IMR-90 (cell line): ENCODE measurements at regions not wholly inside any gene's neighbourhood (a gene's known extent, or its start where the extent isn't known, plus 50 kb on each side); places are given as distances from the start of the nearest gene placed in this dataset.
A peak's percentile ranks its signal among the peaks of the same experiment; 100 is the strongest.

ENCODE experiments used
- ATAC-seq: fragments of 200-7000 bp; cut with Tn5 transposase; 2 replicates; pipeline ENCODE4 v1.9.1; 2020; ENCODE audit warnings: low read depth, mild to moderate bottlenecking, moderate library complexity
- BruUV-seq: library from RNA; stranded (reverse); fragments of 400-500 nt; replicated peaks from 2 replicates; lab custom pipeline; 2021; lab: Mats Ljungman, UMichigan
- CTCF ChIA-PET: fragments of 300-600 bp; formaldehyde crosslinking; extraction: SDS; loops from one replicate; lab custom pipeline; 2021; ENCODE audit warnings: antibody characterized with exemption; lab: Yijun Ruan, JAX
- POLR2A ChIA-PET: fragments of 300-600 bp; sonication (Branson Sonifier 250); formaldehyde crosslinking; loops from one replicate; lab custom pipeline; 2022; ENCODE audit warnings: antibody characterized with exemption; ENCODE audit not compliant: unreplicated experiment; lab: Charles Lee
- DNase-seq: peaks from one replicate; pipeline ENCODE4 v3.0.0; 2013
- H2AFZ ChIP-seq: replicated peaks from 2 replicates; pipeline ENCODE3; 2013; ENCODE audit warnings: low read length, mild to moderate bottlenecking; ENCODE audit not compliant: poor library complexity
- H2AK5ac ChIP-seq: 2 replicates; pipeline ENCODE4 v1.6.1; 2013; ENCODE audit warnings: low read depth, low read length, inconsistent platforms
- H2AK9ac ChIP-seq: replicated peaks from 2 replicates; pipeline ENCODE3; 2013; ENCODE audit warnings: mild to moderate bottlenecking, low read depth, low read length, moderate library complexity; ENCODE audit not compliant: poor library complexity
- H2BK120ac ChIP-seq: 2 replicates; pipeline ENCODE4 v1.6.1; 2013; ENCODE audit warnings: low read depth, low read length, inconsistent platforms
- H2BK15ac ChIP-seq: 3 replicates; pipeline ENCODE4 v1.6.1; 2013; ENCODE audit warnings: low read depth, low read length, inconsistent platforms
- H2BK20ac ChIP-seq: 2 replicates; pipeline ENCODE4 v1.6.1; 2013; ENCODE audit warnings: low read depth, mild to moderate bottlenecking, inconsistent platforms, low read length, moderate library complexity
- H2BK5ac ChIP-seq: 2 replicates; pipeline ENCODE4 v1.6.1; 2013; ENCODE audit warnings: mild to moderate bottlenecking, low read depth, low read length, inconsistent platforms; ENCODE audit not compliant: poor library complexity, severe bottlenecking
- H3K14ac ChIP-seq: replicated peaks from 2 replicates; pipeline ENCODE4 v1.6.1; 2013; ENCODE audit warnings: low read depth, low read length, inconsistent platforms
- H3K18ac ChIP-seq: 2 replicates; pipeline ENCODE4 v1.6.1; 2013; ENCODE audit warnings: low read depth, low read length, control low read depth
- H3K23ac ChIP-seq: 2 replicates; pipeline ENCODE4 v1.6.1; 2013; ENCODE audit warnings: low read depth, low read length, inconsistent platforms
- H3K27ac ChIP-seq: 2 replicates; pipeline ENCODE4 v1.5.1; 2013; ENCODE audit warnings: mild to moderate bottlenecking, control low read depth, low read length; ENCODE audit not compliant: insufficient read depth
- H3K27me3 ChIP-seq: 2 replicates; pipeline ENCODE4 v1.6.1; 2013; ENCODE audit warnings: low read length; ENCODE audit not compliant: control insufficient read depth, insufficient read depth
- H3K36me3 ChIP-seq: 2 replicates; pipeline ENCODE4 v1.6.1; 2013; ENCODE audit warnings: low read length, mixed read lengths; ENCODE audit not compliant: control insufficient read depth, insufficient read depth
- H3K4ac ChIP-seq: 2 replicates; pipeline ENCODE4 v1.6.1; 2013; ENCODE audit warnings: low read depth, low read length, inconsistent platforms
- H3K4me1 ChIP-seq: 2 replicates; pipeline ENCODE4 v1.6.1; 2013; ENCODE audit warnings: low read length, mixed read lengths; ENCODE audit not compliant: control insufficient read depth, insufficient read depth
- H3K4me2 ChIP-seq: 2 replicates; pipeline ENCODE4 v1.6.1; 2013; ENCODE audit warnings: low read depth, mild to moderate bottlenecking, control low read depth, low read length, moderate library complexity
- H3K4me3 ChIP-seq: 2 replicates; pipeline ENCODE4 v1.5.1; 2013; ENCODE audit warnings: low read depth, mild to moderate bottlenecking, control low read depth, low read length, moderate library complexity; ENCODE audit not compliant: insufficient read depth
- H3K56ac ChIP-seq: 2 replicates; pipeline ENCODE4 v1.6.1; 2013; ENCODE audit warnings: low read length, inconsistent platforms; ENCODE audit not compliant: insufficient read depth; ENCODE audit errors: extremely low read depth
- H3K79me1 ChIP-seq, 2 experiments: 2 replicates each; pipeline ENCODE4 v1.6.1; 2013; ENCODE audit warnings: low read length in 2 of 2, inconsistent platforms in 1 of 2, low read depth in 1 of 2
- H3K9ac ChIP-seq: 2 replicates; pipeline ENCODE4 v1.6.1; 2013; ENCODE audit warnings: low read depth, low read length, control low read depth
- H3K9me1 ChIP-seq: 2 replicates; pipeline ENCODE4 v1.6.1; 2013; ENCODE audit warnings: low read length, inconsistent platforms; ENCODE audit not compliant: insufficient read depth
- H3K9me3 ChIP-seq: 2 replicates; pipeline ENCODE4 v1.6.1; 2013; ENCODE audit warnings: low read length; ENCODE audit not compliant: control insufficient read depth, insufficient read depth
- H4K20me1 ChIP-seq: 2 replicates; pipeline ENCODE4 v1.6.1; 2013; ENCODE audit warnings: low read length, inconsistent platforms; ENCODE audit not compliant: insufficient read depth
- H4K5ac ChIP-seq: 2 replicates; pipeline ENCODE4 v1.6.1; 2013; ENCODE audit warnings: mild to moderate bottlenecking, low read depth, low read length, control low read depth
- H4K8ac ChIP-seq, 2 experiments: 2 replicates each; pipeline ENCODE4 v1.6.1; 2013; ENCODE audit warnings: low read depth in 2 of 2, low read length in 2 of 2, control low read depth in 1 of 2, inconsistent platforms in 1 of 2
- H4K91ac ChIP-seq: 2 replicates; pipeline ENCODE4 v1.6.1; 2013; ENCODE audit warnings: low read depth, low read length, inconsistent platforms; ENCODE audit not compliant: insufficient read depth
- BHLHE40 ChIP-seq: fragments of 150-350 bp; IDR thresholded peaks from 2 replicates; pipeline ENCODE4 v1.6.1; 2016; ENCODE audit warnings: mild to moderate bottlenecking, low read depth, low read length
- CEBPB ChIP-seq: IDR thresholded peaks from 2 replicates; pipeline ENCODE4 v1.6.1; 2012; ENCODE audit warnings: low read depth, low read length, improper control_type of control experiment
- ELK1 ChIP-seq: fragments of 150-350 bp; IDR thresholded peaks from 2 replicates; pipeline ENCODE4 v1.6.1; 2016; ENCODE audit warnings: low read depth, mild to moderate bottlenecking, low read length, moderate library complexity, borderline replicate concordance
- MAZ ChIP-seq: IDR thresholded peaks from 2 replicates; pipeline ENCODE4 v1.6.1; 2012; ENCODE audit warnings: low read depth, mild to moderate bottlenecking, low read length, improper control_type of control experiment, moderate library complexity, borderline replicate concordance
- NFE2L2 ChIP-seq: fragments of 150-350 bp; IDR thresholded peaks from 2 replicates; pipeline ENCODE4 v1.6.1; 2016; ENCODE audit warnings: low read depth, mild to moderate bottlenecking, low read length
- POLR2A ChIP-seq: IDR thresholded peaks from 2 replicates; pipeline ENCODE4 v1.6.1; 2012; ENCODE audit warnings: mild to moderate bottlenecking, low read depth, low read length
- RCOR1 ChIP-seq: IDR thresholded peaks from 2 replicates; pipeline ENCODE4 v1.6.1; 2012; ENCODE audit warnings: mild to moderate bottlenecking, low read length, improper control_type of control experiment; ENCODE audit not compliant: insufficient replicate concordance
- SMC3 ChIP-seq: fragments of 150-350 bp; IDR thresholded peaks from 2 replicates; pipeline ENCODE4 v1.6.1; 2016; ENCODE audit warnings: low read depth, mild to moderate bottlenecking, antibody characterized with exemption, low read length, moderate library complexity
- USF2 ChIP-seq: fragments of 150-350 bp; IDR thresholded peaks from 2 replicates; pipeline ENCODE4 v1.6.1; 2017; ENCODE audit warnings: mild to moderate bottlenecking, antibody characterized with exemption, low read length, low read depth
- WGBS, 2 experiments: methylation state at CpG; one replicate each; pipeline versions ENCODE4 v1.1.5 to v1.1.7; 2013; ENCODE audit warnings: missing lambda C conversion rate in 2 of 2; ENCODE audit not compliant: insufficient read length in 1 of 2; ENCODE audit errors: extremely low coverage in 2 of 2; 5-methylcytosine and 5-hydroxymethylcytosine counted together
- dilution Hi-C: fragments of 300-500 bp; cut with HindIII; formaldehyde crosslinking; loops from one replicate; pipeline ENCODE4 v1.14.3; 2018; ENCODE audit warnings: low sequenced_read_pairs; ENCODE audit not compliant: unreplicated experiment
- in situ Hi-C: fragments of 300-500 bp; cut with MboI; formaldehyde crosslinking; loops from 3 replicates; pipeline ENCODE4 v1.14.3; 2019; ENCODE audit warnings: low sequenced_read_pairs, inconsistent platforms, mixed read lengths
- intact Hi-C: fragments of 100-400 bp; cut with micrococcal nuclease; formaldehyde crosslinking; loops from 2 replicates; pipeline ENCODE4 v1.10.0; 2022

- H2BK20ac ChIP-seq: 0 out of 2 replicates have a peak overlapping the region, but pooled peaks have one; percentile 1
- peak overlapping the region; percentile 71 for H3K18ac ChIP-seq
- TF ChIP-seq ELK1 (no peak), CEBPB (peak; percentile 48), BHLHE40 (peak; percentile 32; the same call in 1 of the 2 replicates), RCOR1 (no peak), SMC3 (peak; percentile 1; the same call in 1 of the 2 replicates), POLR2A (peak; percentile 98), MAZ (peak; percentile 50), USF2 (0 out of 2 replicates have a peak, but pooled peaks have one; percentile 3), NFE2L2 (no peak)
- no peaks in the 10 kb centered on the region for H3K27me3 ChIP-seq
- peak overlapping the region; percentile 98 for H4K5ac ChIP-seq
- DNase-seq: peak; percentile 99
- POLR2A ChIA-PET: interaction anchor here (0.6 kb wide), 1 partner anchor 102 kb away, joined by 5 read pairs; no protein-coding TSS in a partner anchor
- peak overlapping the region; percentile 30 for H2BK120ac ChIP-seq
- peak; percentile 99 for ATAC-seq
- H3K4me2 ChIP-seq: peak overlapping the region; percentile 88
- peak overlapping the region; percentile 85 for H3K9ac ChIP-seq
- H3K4ac ChIP-seq: peak overlapping the region; percentile 94
- H2BK5ac ChIP-seq: peak overlapping the region; percentile 91
- peak overlapping the region; percentile 92 for H2AFZ ChIP-seq
- dilution Hi-C loops (no loop called here), in situ Hi-C loops (no loop called here), intact Hi-C loops (no loop called here)
- no peaks in the 10 kb centered on the region for H3K36me3 ChIP-seq
- no peaks in the 10 kb centered on the region; the same call in 1 of the 2 replicates for H3K9me1 ChIP-seq
- H4K20me1 ChIP-seq: peaks cover 5% of the 10 kb centered on the region
- peak overlapping the region; percentile 95 for H2AK9ac ChIP-seq
- H2AK5ac ChIP-seq: peak overlapping the region; percentile 97
- 0 out of 2 replicates have a peak, but pooled peaks cover 2% of the 10 kb centered on the region for H3K4me1 ChIP-seq
- 6% methylated on average over 7 of the region's 70 CpGs; no CpG with 5 or more reads in 1 of the 2 experiments for WGBS, 2 experiments
- peaks cover 0 to 12% of the 10 kb centered on the region in 2 experiments; a peak in 1 of 4 replicates for H3K79me1 ChIP-seq
- peak overlapping the region; percentile 98 for H3K56ac ChIP-seq
- H4K8ac ChIP-seq: peak overlapping the region; percentile 98 to 99
- peak overlapping the region; percentile 93 for H2BK15ac ChIP-seq
- peak overlapping the region; percentile 90 for H3K27ac ChIP-seq
- peak overlapping the region; percentile 70 for H3K14ac ChIP-seq
- BruUV-seq: no TSS peak
- peak overlapping the region; percentile 96 for H4K91ac ChIP-seq
- peak overlapping the region; percentile 50 for H3K4me3 ChIP-seq
- H3K23ac ChIP-seq: peak overlapping the region; percentile 94
- CTCF ChIA-PET: no interaction called here
- H3K9me3 ChIP-seq: no peaks in the 10 kb centered on the region
These were observed 89.6 kb downstream of the FAM161A start for GRCh38 chr2:61764035-61764800.
